ENCODE measurements at regions not wholly inside any gene's neighbourhood (a gene's known extent, or its start where the extent isn't known, plus 50 kb on each side); places are given as distances from the start of the nearest gene placed in this dataset.

GRCh38 chr18:34159691-34160185, 65.0 kb downstream of the NOL4 start:
- Histone ChIP-seq H3K36me3 (no peaks in the 10 kb centered on the region), H3K27ac (no peak overlapping the region), H3K4me3 (peak overlapping the region; percentile 5 to 40 (median 33)), H3K27me3 (peaks cover 0 to 26% (median 0%) of the 10 kb centered on the region in 3 donors), H3K4me1 (peaks cover 0 to 15% (median 8%) of the 10 kb centered on the region in 4 donors), H3K9me3 (no peaks in the 10 kb centered on the region)
- intact Hi-C loops (cut with DNase I), result no loop called here
- TF ChIP-seq POLR2A (IDR thresholded peaks at IDR 0.05) (no peak), CTCF (IDR thresholded peaks at IDR 0.05) (no peak)
- DNase-seq, result no peak
- 56 to 75% methylated on average over 14 of the region's 14 CpGs for WGBS, 2 donors

GRCh38 chr18:34158881-34159690, 65.6 kb downstream of the NOL4 start:
- TF ChIP-seq POLR2A (IDR thresholded peaks at IDR 0.05), result no peak
- no peak for TF ChIP-seq CTCF (IDR thresholded peaks at IDR 0.05)
- TF ChIP-seq EP300 (IDR thresholded peaks at IDR 0.05), result no peak
- no peak overlapping the region for H3K27ac ChIP-seq
- no peaks in the 10 kb centered on the region for H3K36me3 ChIP-seq
- H3K4me3 ChIP-seq, result peak overlapping the region; percentile 5 to 40 (median 33)
- peaks cover 0 to 26% (median 0%) of the 10 kb centered on the region in 3 donors for H3K27me3 ChIP-seq
- H3K4me1 ChIP-seq, result peaks cover 0 to 15% (median 8%) of the 10 kb centered on the region in 4 donors
- 3 to 19% methylated on average over 54 of the region's 54 CpGs for WGBS, 2 donors
- no peaks in the 10 kb centered on the region for H3K9me3 ChIP-seq
- intact Hi-C loops (cut with DNase I), result no loop called here
- DNase-seq, result peak; percentile 64

GRCh38 chr18:34153711-34154110, 71.0 kb downstream of the NOL4 start:
- H3K27me3 ChIP-seq, result peaks cover 0 to 10% (median 0%) of the 10 kb centered on the region in 3 donors
- TF ChIP-seq POLR2AphosphoS5 (IDR thresholded peaks at IDR 0.05) (no peak), EP300 (IDR thresholded peaks at IDR 0.05) (no peak), POLR2A (IDR thresholded peaks at IDR 0.05) (no peak), CTCF (IDR thresholded peaks at IDR 0.05) (no peak)
- intact Hi-C loops (cut with DNase I), result no loop called here
- H3K36me3 ChIP-seq, result no peaks in the 10 kb centered on the region
- no peaks in the 10 kb centered on the region for H3K9me3 ChIP-seq
- DNase-seq, result no peak
- 16 to 17% methylated on average over 1 of the region's 1 CpG for WGBS, 2 donors
- H3K4me1 ChIP-seq, result peaks cover 0 to 6% (median 0%) of the 10 kb centered on the region in 4 donors
- H3K4me3 ChIP-seq, result no peak overlapping the region
- no peak overlapping the region for H3K27ac ChIP-seq

- Histone ChIP-seq H3K27me3 (no peaks in the 10 kb centered on the region), H3K9me3 (no peaks in the 10 kb centered on the region), H3K4me1 (peaks cover 0 to 6% (median 0%) of the 10 kb centered on the region in 4 donors), H3K4me3 (no peak overlapping the region), H3K27ac (no peak overlapping the region), H3K36me3 (no peaks in the 10 kb centered on the region)
- TF ChIP-seq EP300 (IDR thresholded peaks at IDR 0.05) (no peak), POLR2A (IDR thresholded peaks at IDR 0.05) (no peak)
- WGBS, 2 donors, result 73 to 77% methylated on average over 1 of the region's 1 CpG
- DNase-seq, result no peak
- intact Hi-C loops (cut with DNase I), result no loop called here
These were observed 93.7 kb downstream of the NOL4 start for GRCh38 chr18:34131006-34131405.

- Histone ChIP-seq H3K36me3 (no peaks in the 10 kb centered on the region), H3K4me3 (no peak overlapping the region), H3K9me3 (no peaks in the 10 kb centered on the region), H3K4me1 (peaks cover 0 to 6% (median 0%) of the 10 kb centered on the region in 4 donors), H3K27me3 (no peaks in the 10 kb centered on the region), H3K27ac (no peak overlapping the region)
- intact Hi-C loops (cut with DNase I), result loop anchor here (10.0 kb wide), 2 partner anchors 196 to 666 kb away; no protein-coding TSS in a partner anchor
- no peak for TF ChIP-seq POLR2A (IDR thresholded peaks at IDR 0.05)
- TF ChIP-seq EP300 (IDR thresholded peaks at IDR 0.05), result no peak
- TF ChIP-seq CTCF (IDR thresholded peaks at IDR 0.05), result no peak
- TF ChIP-seq POLR2AphosphoS5 (IDR thresholded peaks at IDR 0.05), result no peak
- no peak for DNase-seq
These were observed 96.3 kb downstream of the NOL4 start for GRCh38 chr18:34128436-34128835.
